Bronchial epithelial cell (primary cell): ENCODE measurements at regions not wholly inside any gene's neighbourhood (a gene's known extent, or its start where the extent isn't known, plus 50 kb on each side); places are given as distances from the start of the nearest gene placed in this dataset.

Experiments
- DNase-seq: peaks from one replicate; pipeline ENCODE4 v3.0.0-alpha.2; 2010; ENCODE audit warnings: low read depth
- FAIRE-seq: peaks from 2 replicates; lab custom pipeline; 2011; peaks lifted over from hg19 to GRCh38; lab: Jason Lieb, UNC
- H3K27me3 ChIP-seq: 2 replicates; pipeline ENCODE4 v1.5.1; 2011; ENCODE audit warnings: low read length; ENCODE audit not compliant: control insufficient read depth, insufficient read depth
- H3K36me3 ChIP-seq: 2 replicates; pipeline ENCODE4 v1.5.1; 2011; ENCODE audit warnings: low read length; ENCODE audit not compliant: control insufficient read depth, insufficient read depth
- H3K4me3 ChIP-seq: 2 replicates; pipeline ENCODE4 v1.5.1; 2011; ENCODE audit warnings: mild to moderate bottlenecking, low read depth, low read length, control low read depth
- TF ChIP-seq, protein P1 (sequence below): IDR thresholded peaks from 2 replicates; pipeline ENCODE4 v1.5.1; 2011; ENCODE audit warnings: mild to moderate bottlenecking, moderate library complexity, low read length, control low read depth, inconsistent platforms; ENCODE audit not compliant: insufficient read depth, severe bottlenecking

DNA sequence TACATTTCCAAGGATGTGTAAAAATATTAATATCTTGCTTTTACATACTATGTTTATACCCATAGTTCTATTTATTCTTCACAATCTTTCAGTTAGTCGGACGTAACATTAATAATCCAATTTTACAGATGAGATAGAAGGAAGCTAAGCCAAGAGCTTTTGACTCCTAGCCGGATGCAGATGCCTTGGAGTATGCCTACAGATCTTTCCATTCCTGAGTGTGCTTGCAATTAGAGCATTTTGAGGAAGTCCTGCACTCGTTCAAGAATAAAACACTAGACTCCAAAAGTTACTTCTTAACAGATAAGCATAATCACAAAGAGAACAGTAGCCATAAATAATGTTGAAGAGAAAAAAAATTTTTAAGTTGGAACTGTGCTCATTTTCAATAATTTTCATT lies 337.6 kb upstream of the CLEC14A start:
- FAIRE-seq (no peak), DNase-seq (no peak)
- no peaks in the 10 kb centered on the region for H3K27me3 ChIP-seq
- no peak overlapping the region for H3K4me3 ChIP-seq
- H3K36me3 ChIP-seq, result no peaks in the 10 kb centered on the region
- TF ChIP-seq, protein P1, sequence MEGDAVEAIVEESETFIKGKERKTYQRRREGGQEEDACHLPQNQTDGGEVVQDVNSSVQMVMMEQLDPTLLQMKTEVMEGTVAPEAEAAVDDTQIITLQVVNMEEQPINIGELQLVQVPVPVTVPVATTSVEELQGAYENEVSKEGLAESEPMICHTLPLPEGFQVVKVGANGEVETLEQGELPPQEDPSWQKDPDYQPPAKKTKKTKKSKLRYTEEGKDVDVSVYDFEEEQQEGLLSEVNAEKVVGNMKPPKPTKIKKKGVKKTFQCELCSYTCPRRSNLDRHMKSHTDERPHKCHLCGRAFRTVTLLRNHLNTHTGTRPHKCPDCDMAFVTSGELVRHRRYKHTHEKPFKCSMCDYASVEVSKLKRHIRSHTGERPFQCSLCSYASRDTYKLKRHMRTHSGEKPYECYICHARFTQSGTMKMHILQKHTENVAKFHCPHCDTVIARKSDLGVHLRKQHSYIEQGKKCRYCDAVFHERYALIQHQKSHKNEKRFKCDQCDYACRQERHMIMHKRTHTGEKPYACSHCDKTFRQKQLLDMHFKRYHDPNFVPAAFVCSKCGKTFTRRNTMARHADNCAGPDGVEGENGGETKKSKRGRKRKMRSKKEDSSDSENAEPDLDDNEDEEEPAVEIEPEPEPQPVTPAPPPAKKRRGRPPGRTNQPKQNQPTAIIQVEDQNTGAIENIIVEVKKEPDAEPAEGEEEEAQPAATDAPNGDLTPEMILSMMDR, result no peak

DNA sequence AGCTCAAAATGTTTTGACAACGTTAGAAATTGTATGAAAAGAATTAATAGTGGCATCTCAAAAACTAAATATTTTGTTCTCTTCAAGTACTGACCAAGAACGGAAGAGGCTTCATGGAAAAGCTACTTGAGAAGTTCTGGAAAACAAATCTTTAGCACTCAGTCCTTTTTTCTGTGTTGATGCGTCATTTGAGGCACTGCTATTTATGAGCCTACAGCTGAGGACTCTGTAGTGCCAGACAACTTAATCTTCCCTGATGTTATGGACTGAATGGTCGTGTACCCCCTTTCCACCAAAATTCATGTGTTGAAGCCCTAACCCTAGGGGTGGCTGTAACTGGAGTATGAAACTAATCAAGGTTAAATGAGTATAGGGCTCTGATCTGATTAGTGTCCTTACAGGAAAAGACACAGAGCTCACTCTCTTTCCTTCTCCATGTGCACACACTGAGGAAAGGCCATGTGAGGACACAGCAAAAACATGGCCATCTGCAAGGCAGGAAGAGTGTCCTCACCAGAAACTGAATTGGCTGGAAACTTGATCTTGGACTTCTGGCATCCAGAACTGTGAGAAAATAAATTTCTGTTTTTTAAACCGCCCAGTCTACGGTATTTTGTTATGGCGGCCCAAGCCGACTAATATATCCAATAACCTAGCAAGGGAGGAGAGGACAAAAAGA lies 337.0 kb upstream of the CLEC14A start:
- Histone ChIP-seq H3K4me3 (no peak overlapping the region), H3K36me3 (no peaks in the 10 kb centered on the region), H3K27me3 (no peaks in the 10 kb centered on the region)
- no peak for FAIRE-seq
- no peak for DNase-seq
- TF ChIP-seq, protein P1, result no peak

DNA sequence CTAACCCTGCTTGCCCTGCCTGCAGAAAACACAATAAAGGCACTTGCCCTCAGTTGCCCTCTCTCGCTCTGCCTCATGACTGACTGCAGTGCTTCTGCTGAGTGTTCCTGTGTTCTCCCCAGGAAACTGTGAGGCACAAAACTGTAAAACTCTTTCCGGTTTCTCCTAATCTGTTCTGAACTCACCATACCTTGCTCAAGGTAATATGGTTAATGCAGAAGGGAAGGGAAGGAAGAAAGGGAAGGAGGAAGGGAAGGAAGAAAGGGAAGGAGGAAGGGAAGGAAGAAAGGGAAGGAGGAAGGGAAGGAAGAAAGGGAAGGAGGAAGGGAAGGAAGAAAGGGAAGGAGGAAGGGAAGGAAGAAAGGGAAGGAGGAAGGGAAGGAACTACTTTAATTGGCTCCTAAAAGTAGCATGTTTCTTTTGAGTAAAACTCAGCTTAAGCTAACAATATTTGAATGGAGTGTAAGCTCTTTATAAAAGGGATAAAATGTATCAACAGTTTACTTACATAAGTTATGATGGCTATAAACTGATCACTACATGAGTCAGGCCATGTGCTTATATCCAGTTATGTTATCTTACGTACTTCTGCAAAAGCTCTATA lies 334.0 kb upstream of the CLEC14A start:
- no peaks in the 10 kb centered on the region for H3K27me3 ChIP-seq
- no peak overlapping the region for H3K4me3 ChIP-seq
- FAIRE-seq (no peak), DNase-seq (no peak)
- H3K36me3 ChIP-seq, result no peaks in the 10 kb centered on the region
- TF ChIP-seq, protein P1, result no peak

DNA sequence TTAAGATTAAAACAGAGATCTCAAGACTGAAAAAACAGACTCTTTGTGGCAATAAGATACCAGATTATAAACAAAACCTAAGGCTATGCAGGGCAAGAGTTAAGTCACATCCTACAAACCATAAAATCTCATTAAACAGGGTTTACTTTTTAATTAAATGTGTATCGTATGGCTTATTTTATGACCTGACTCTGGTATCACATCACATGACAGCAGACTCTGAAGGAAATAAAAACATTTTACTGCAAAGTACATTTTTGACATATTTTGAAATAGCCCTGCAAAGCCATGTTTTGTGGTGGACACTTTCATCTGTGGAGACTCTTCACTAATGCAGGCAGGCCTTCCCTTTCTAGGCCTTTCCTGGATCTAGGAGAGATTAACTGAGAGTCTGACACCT lies 327.6 kb upstream of the CLEC14A start:
- DNase-seq (no peak), FAIRE-seq (no peak)
- TF ChIP-seq, protein P1, result no peak
- no peak overlapping the region for H3K4me3 ChIP-seq
- no peaks in the 10 kb centered on the region for H3K27me3 ChIP-seq
- no peaks in the 10 kb centered on the region for H3K36me3 ChIP-seq

DNA sequence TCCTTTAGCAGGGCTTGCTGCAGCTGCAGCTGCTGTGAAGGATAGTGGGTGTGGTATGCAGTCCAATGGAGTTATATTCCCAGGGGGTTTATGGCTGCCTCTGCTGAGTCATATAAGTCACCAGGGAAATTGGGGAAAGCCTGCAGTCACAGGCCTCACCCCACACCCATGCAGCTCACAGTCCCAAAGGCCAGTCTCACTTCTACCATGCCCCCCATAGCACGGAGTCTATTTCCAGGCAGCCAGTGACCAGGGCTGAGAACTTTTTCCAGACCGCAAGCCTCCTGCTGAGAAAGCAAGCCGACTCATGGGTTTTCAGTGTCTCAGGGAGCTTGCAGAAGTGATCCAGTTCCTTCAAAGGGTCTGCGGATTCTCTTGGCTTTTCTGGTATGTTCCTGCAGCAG lies 322.4 kb upstream of the CLEC14A start:
- no peak for DNase-seq
- FAIRE-seq, result no peak
- TF ChIP-seq, protein P1, result no peak

More for the DNA sequence above, 322.4 kb upstream of the CLEC14A start:
- no peak overlapping the region for H3K4me3 ChIP-seq
- no peaks in the 10 kb centered on the region for H3K27me3 ChIP-seq
- no peaks in the 10 kb centered on the region for H3K36me3 ChIP-seq
